Midbrain (tissue), 1 donor: ENCODE measurements at regions not wholly inside any gene's neighbourhood (a gene's known extent, or its start where the extent isn't known, plus 50 kb on each side); places are given as distances from the start of the nearest gene placed in this dataset.
"Not testable (repeated sequence)": the region's sequence is repeated elsewhere in the genome, so short reads cannot be mapped to it uniquely, and the experiment has no call there.

Experiments
- DNase-seq: peaks from one replicate; lab custom pipeline; 2025; lab: John Stamatoyannopoulos, UW

GRCh38 chr12:28689398-28690175 lies 459.5 kb upstream of the FAR2 start:
- no peak for DNase-seq

- no peak for DNase-seq
Observed at GRCh38 chr12:28693565-28694219, 455.4 kb upstream of the FAR2 start.

GRCh38 chr12:28698553-28698952 lies 450.5 kb upstream of the FAR2 start:
- no peak for DNase-seq

- DNase-seq: no peak
Observed at GRCh38 chr12:28699029-28699428, 450.0 kb upstream of the FAR2 start.

GRCh38 chr12:28700161-28700560 lies 448.9 kb upstream of the FAR2 start:
- no peak for DNase-seq

- no peak for DNase-seq
Observed at GRCh38 chr12:28704477-28705169, 444.5 kb upstream of the FAR2 start.

- DNase-seq: no peak
Observed at GRCh38 chr12:28708918-28709371, 440.1 kb upstream of the FAR2 start.

- no peak for DNase-seq
Observed at GRCh38 chr12:28709986-28710685, 438.9 kb upstream of the FAR2 start.

- no peak for DNase-seq
Observed at GRCh38 chr12:28710882-28711281, 438.2 kb upstream of the FAR2 start.

GRCh38 chr12:28711421-28711820 lies 437.7 kb upstream of the FAR2 start:
- DNase-seq: no peak

- no peak for DNase-seq
Observed at GRCh38 chr12:28742791-28743190, 406.3 kb upstream of the FAR2 start.

GRCh38 chr12:28746734-28747325 lies 402.2 kb upstream of the FAR2 start:
- no peak for DNase-seq

- DNase-seq: no peak
Observed at GRCh38 chr12:28750946-28751685, 398.0 kb upstream of the FAR2 start.

- no peak for DNase-seq
Observed at GRCh38 chr12:28755027-28755426, 394.1 kb upstream of the FAR2 start.

- no peak for DNase-seq
Observed at GRCh38 chr12:28759333-28759732, 389.7 kb upstream of the FAR2 start.

- not testable (repeated sequence) for DNase-seq
Observed at GRCh38 chr12:28760040-28760903, 388.8 kb upstream of the FAR2 start.

- not testable (repeated sequence) for DNase-seq
Observed at GRCh38 chr12:28761897-28762296, 387.2 kb upstream of the FAR2 start.

- no peak for DNase-seq
Observed at GRCh38 chr12:28766398-28766797, 382.7 kb upstream of the FAR2 start.

- DNase-seq: no peak
Observed at GRCh38 chr12:28767836-28768348, 381.2 kb upstream of the FAR2 start.

GRCh38 chr12:28770322-28770721 lies 378.8 kb upstream of the FAR2 start:
- no peak for DNase-seq
